WTC11 (cell line): ENCODE measurements at regions not wholly inside any gene's neighbourhood (a gene's known extent, or its start where the extent isn't known, plus 50 kb on each side); places are given as distances from the start of the nearest gene placed in this dataset.

Experiments
- CREB1 ChIP-seq: sonication (generic); formaldehyde crosslinking; IDR thresholded peaks from 2 replicates; pipeline ENCODE4 v1.8.0; 2023; ENCODE audit warnings: mild to moderate bottlenecking, missing genetic modification reagents
- E2F1 ChIP-seq: sonication (generic); formaldehyde crosslinking; IDR thresholded peaks from 2 replicates; pipeline ENCODE4 v1.8.0; 2022; ENCODE audit warnings: mild to moderate bottlenecking, missing genetic modification reagents
- HMGA2 ChIP-seq: fragments of 250-450 bp; sonication (Bioruptor Pico); IDR thresholded peaks from 2 replicates; pipeline ENCODE4 v1.4.0; 2021; ENCODE audit warnings: mild to moderate bottlenecking, moderate library complexity
- JUN ChIP-seq: sonication (generic); formaldehyde crosslinking; IDR thresholded peaks from 2 replicates; pipeline ENCODE4 v1.8.0; 2023; ENCODE audit warnings: mild to moderate bottlenecking, missing genetic modification reagents
- MXD4 ChIP-seq: fragments of 250-450 bp; sonication (Bioruptor Pico); IDR thresholded peaks from 2 replicates; pipeline ENCODE4 v1.8.0; 2021; ENCODE audit warnings: mild to moderate bottlenecking, moderate library complexity, borderline replicate concordance
- NR2C2 ChIP-seq: sonication (generic); formaldehyde crosslinking; IDR thresholded peaks from 2 replicates; pipeline ENCODE4 v1.8.0; 2022; ENCODE audit warnings: mild to moderate bottlenecking, missing genetic modification reagents
- TEAD4 ChIP-seq: sonication (generic); formaldehyde crosslinking; IDR thresholded peaks from 2 replicates; pipeline ENCODE4 v1.8.0; 2022; ENCODE audit warnings: mild to moderate bottlenecking, missing genetic modification reagents
- ZNF138 ChIP-seq: sonication (generic); formaldehyde crosslinking; conservative IDR thresholded peaks from 2 replicates; pipeline ENCODE4 v1.8.1; 2022; ENCODE audit warnings: mild to moderate bottlenecking, moderate library complexity, missing genetic modification reagents
- TF ChIP-seq, protein P1 (sequence below): fragments of 200-600 bp; IDR thresholded peaks from 2 replicates; pipeline ENCODE4 v1.8.0; 2022; ENCODE audit warnings: antibody characterized with exemption
- TF ChIP-seq, protein P2 (sequence below): sonication (generic); formaldehyde crosslinking; IDR thresholded peaks from 2 replicates; pipeline ENCODE4 v1.8.1; 2022; ENCODE audit warnings: low read depth, missing genetic modification reagents, borderline replicate concordance

GRCh38 chr4:157908031-157908430, 264.8 kb downstream of the GASK1B start:
- TF ChIP-seq ZNF138 (CRISPR knock-in tag) = no peak
- no peak for TF ChIP-seq NR2C2
- TF ChIP-seq, protein P1, sequence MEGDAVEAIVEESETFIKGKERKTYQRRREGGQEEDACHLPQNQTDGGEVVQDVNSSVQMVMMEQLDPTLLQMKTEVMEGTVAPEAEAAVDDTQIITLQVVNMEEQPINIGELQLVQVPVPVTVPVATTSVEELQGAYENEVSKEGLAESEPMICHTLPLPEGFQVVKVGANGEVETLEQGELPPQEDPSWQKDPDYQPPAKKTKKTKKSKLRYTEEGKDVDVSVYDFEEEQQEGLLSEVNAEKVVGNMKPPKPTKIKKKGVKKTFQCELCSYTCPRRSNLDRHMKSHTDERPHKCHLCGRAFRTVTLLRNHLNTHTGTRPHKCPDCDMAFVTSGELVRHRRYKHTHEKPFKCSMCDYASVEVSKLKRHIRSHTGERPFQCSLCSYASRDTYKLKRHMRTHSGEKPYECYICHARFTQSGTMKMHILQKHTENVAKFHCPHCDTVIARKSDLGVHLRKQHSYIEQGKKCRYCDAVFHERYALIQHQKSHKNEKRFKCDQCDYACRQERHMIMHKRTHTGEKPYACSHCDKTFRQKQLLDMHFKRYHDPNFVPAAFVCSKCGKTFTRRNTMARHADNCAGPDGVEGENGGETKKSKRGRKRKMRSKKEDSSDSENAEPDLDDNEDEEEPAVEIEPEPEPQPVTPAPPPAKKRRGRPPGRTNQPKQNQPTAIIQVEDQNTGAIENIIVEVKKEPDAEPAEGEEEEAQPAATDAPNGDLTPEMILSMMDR = no peak
- no peak for TF ChIP-seq E2F1 (CRISPR knock-in tag)
- no peak for TF ChIP-seq TEAD4
- TF ChIP-seq, protein P2, sequence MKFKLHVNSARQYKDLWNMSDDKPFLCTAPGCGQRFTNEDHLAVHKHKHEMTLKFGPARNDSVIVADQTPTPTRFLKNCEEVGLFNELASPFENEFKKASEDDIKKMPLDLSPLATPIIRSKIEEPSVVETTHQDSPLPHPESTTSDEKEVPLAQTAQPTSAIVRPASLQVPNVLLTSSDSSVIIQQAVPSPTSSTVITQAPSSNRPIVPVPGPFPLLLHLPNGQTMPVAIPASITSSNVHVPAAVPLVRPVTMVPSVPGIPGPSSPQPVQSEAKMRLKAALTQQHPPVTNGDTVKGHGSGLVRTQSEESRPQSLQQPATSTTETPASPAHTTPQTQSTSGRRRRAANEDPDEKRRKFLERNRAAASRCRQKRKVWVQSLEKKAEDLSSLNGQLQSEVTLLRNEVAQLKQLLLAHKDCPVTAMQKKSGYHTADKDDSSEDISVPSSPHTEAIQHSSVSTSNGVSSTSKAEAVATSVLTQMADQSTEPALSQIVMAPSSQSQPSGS = no peak
- TF ChIP-seq CREB1 (CRISPR knock-in tag) = no peak
- TF ChIP-seq MXD4 (CRISPR knock-in tag) = no peak
- no peak for TF ChIP-seq JUN (CRISPR knock-in tag)
- no peak for TF ChIP-seq HMGA2
